Ovary (tissue), 3 donors: ENCODE measurements at regions not wholly inside any gene's neighbourhood (a gene's known extent, or its start where the extent isn't known, plus 50 kb on each side); places are given as distances from the start of the nearest gene placed in this dataset.

Experiments used
- EP300 ChIP-seq: sonication (generic); formaldehyde crosslinking; IDR thresholded peaks from one replicate; pipeline ENCODE4 v1.6.1; 2017; ENCODE audit warnings: antibody characterized with exemption
- TF ChIP-seq, protein P1 (sequence below), 3 donors: fragments of 450-650 bp in 2 of 3; fragments of 200-600 bp in 1 of 3; IDR thresholded peaks; one replicate each; pipeline versions ENCODE4 v1.5.1 to v1.8.0; 2016 to 2022; ENCODE audit warnings: antibody characterized with exemption in 3 of 3, mild to moderate bottlenecking in 1 of 3
- donor health status: DM: no; HTN: no; CAD: no.

GRCh38 chr4:107519053-107519452 is 201.0 kb downstream of the PAPSS1 start:
- TF ChIP-seq, protein P1, sequence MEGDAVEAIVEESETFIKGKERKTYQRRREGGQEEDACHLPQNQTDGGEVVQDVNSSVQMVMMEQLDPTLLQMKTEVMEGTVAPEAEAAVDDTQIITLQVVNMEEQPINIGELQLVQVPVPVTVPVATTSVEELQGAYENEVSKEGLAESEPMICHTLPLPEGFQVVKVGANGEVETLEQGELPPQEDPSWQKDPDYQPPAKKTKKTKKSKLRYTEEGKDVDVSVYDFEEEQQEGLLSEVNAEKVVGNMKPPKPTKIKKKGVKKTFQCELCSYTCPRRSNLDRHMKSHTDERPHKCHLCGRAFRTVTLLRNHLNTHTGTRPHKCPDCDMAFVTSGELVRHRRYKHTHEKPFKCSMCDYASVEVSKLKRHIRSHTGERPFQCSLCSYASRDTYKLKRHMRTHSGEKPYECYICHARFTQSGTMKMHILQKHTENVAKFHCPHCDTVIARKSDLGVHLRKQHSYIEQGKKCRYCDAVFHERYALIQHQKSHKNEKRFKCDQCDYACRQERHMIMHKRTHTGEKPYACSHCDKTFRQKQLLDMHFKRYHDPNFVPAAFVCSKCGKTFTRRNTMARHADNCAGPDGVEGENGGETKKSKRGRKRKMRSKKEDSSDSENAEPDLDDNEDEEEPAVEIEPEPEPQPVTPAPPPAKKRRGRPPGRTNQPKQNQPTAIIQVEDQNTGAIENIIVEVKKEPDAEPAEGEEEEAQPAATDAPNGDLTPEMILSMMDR (IDR thresholded peaks at IDR 0.05), result no peak
- TF ChIP-seq EP300, result no peak
